OCI-LY1 (cell line): ENCODE measurements at regions not wholly inside any gene's neighbourhood (a gene's known extent, or its start where the extent isn't known, plus 50 kb on each side); places are given as distances from the start of the nearest gene placed in this dataset.

Experiments
- H2AFZ ChIP-seq: fragments of 200-600 bp; sonication (generic), shearing (Covaris generic); 2 replicates; pipeline ENCODE4 v1.6.0; 2014; ENCODE audit warnings: antibody characterized with exemption, mild to moderate bottlenecking, low read length
- H3F3A ChIP-seq: fragments of 200-600 bp; sonication (generic), shearing (Covaris generic); 2 replicates; pipeline ENCODE4 v1.6.0; 2014; ENCODE audit warnings: mild to moderate bottlenecking, antibody characterized with exemption, low read length, moderate library complexity; ENCODE audit not compliant: insufficient read depth
- H3K27ac ChIP-seq: fragments of 200-600 bp; sonication (generic); 2 replicates; pipeline ENCODE4 v1.5.1; 2014; ENCODE audit warnings: low read length, mixed run types, mild to moderate bottlenecking, low read depth; ENCODE audit not compliant: poor library complexity, severe bottlenecking
- H3K27me3 ChIP-seq: fragments of 200-600 bp; sonication (generic); 2 replicates; pipeline ENCODE4 v1.6.0; 2014; ENCODE audit warnings: antibody characterized with exemption, mild to moderate bottlenecking, low read length, moderate library complexity; ENCODE audit not compliant: insufficient read depth
- H3K36me3 ChIP-seq: fragments of 200-600 bp; sonication (generic); 2 replicates; pipeline ENCODE4 v1.6.1; 2014; ENCODE audit warnings: mild to moderate bottlenecking, antibody characterized with exemption, low read length, moderate library complexity, mixed read lengths; ENCODE audit not compliant: insufficient read depth
- H3K4me1 ChIP-seq: fragments of 200-600 bp; sonication (generic); 2 replicates; pipeline ENCODE4 v1.5.1; 2014; ENCODE audit warnings: mild to moderate bottlenecking, low read length, moderate library complexity; ENCODE audit not compliant: insufficient read depth, severe bottlenecking
- H3K4me2 ChIP-seq: fragments of 200-600 bp; sonication (generic), shearing (Covaris generic); 2 replicates; pipeline ENCODE4 v1.6.1; 2014; ENCODE audit warnings: low read length
- H3K4me3 ChIP-seq: fragments of 200-600 bp; sonication (generic); 2 replicates; pipeline ENCODE4 v1.5.1; 2014; ENCODE audit warnings: low read length, low read depth, mild to moderate bottlenecking, mixed read lengths; ENCODE audit not compliant: poor library complexity, severe bottlenecking
- H3K79me2 ChIP-seq: fragments of 200-600 bp; shearing (Covaris generic); 2 replicates; pipeline ENCODE4 v1.6.1; 2016; ENCODE audit warnings: mixed run types, low read length, mixed read lengths; ENCODE audit not compliant: insufficient read depth
- H3K9ac ChIP-seq: fragments of 200-600 bp; sonication (generic), shearing (Covaris generic); 2 replicates; pipeline ENCODE4 v1.6.1; 2014; ENCODE audit warnings: mild to moderate bottlenecking, low read length, mixed read lengths
- H3K9me2 ChIP-seq: fragments of 200-600 bp; sonication (generic), shearing (Covaris generic); 2 replicates; pipeline ENCODE4 v1.6.1; 2014; ENCODE audit warnings: low read depth, mild to moderate bottlenecking, low read length, mixed read lengths
- H3K9me3 ChIP-seq: fragments of 200-600 bp; shearing (Covaris generic); 2 replicates; pipeline ENCODE4 v1.6.1; 2014; ENCODE audit warnings: low read length, mixed read lengths
- H4K20me1 ChIP-seq: fragments of 200-600 bp; sonication (generic), shearing (Covaris generic); 2 replicates; pipeline ENCODE4 v1.6.0; 2016; ENCODE audit warnings: mild to moderate bottlenecking, low read length; ENCODE audit not compliant: insufficient read depth
- CTCF ChIP-seq: fragments of 200-600 bp; sonication (generic), shearing (Covaris generic); IDR thresholded peaks from 2 replicates; pipeline ENCODE4 v1.5.1; 2017; ENCODE audit warnings: mild to moderate bottlenecking, antibody characterized with exemption, low read length, moderate library complexity, mixed read lengths
- EZH2 ChIP-seq: fragments of 200-600 bp; sonication (generic), shearing (Covaris generic); IDR thresholded peaks from 2 replicates; pipeline ENCODE4 v1.8.0; 2017; ENCODE audit warnings: borderline replicate concordance, mixed run types, mild to moderate bottlenecking, antibody characterized with exemption, low read length, moderate library complexity, mixed read lengths

- H4K20me1 ChIP-seq, result no peaks in the 10 kb centered on the region
- no peak overlapping the region for H3K9ac ChIP-seq
- H3K27ac ChIP-seq, result no peak overlapping the region
- no peaks in the 10 kb centered on the region for H3K9me2 ChIP-seq
- no peak overlapping the region for H2AFZ ChIP-seq
- H3K9me3 ChIP-seq, result no peaks in the 10 kb centered on the region
- no peaks in the 10 kb centered on the region for H3K4me1 ChIP-seq
- no peaks in the 10 kb centered on the region for H3K27me3 ChIP-seq
- H3F3A ChIP-seq, result no peaks in the 10 kb centered on the region
- no peaks in the 10 kb centered on the region for H3K36me3 ChIP-seq
- H3K4me3 ChIP-seq, result no peak overlapping the region
- TF ChIP-seq EZH2 (no peak), CTCF (no peak)
- H3K79me2 ChIP-seq, result no peaks in the 10 kb centered on the region
- no peak overlapping the region for H3K4me2 ChIP-seq
Measured at GRCh38 chr4:149161247-149161646, 654.4 kb downstream of the IQCM start.

DNA sequence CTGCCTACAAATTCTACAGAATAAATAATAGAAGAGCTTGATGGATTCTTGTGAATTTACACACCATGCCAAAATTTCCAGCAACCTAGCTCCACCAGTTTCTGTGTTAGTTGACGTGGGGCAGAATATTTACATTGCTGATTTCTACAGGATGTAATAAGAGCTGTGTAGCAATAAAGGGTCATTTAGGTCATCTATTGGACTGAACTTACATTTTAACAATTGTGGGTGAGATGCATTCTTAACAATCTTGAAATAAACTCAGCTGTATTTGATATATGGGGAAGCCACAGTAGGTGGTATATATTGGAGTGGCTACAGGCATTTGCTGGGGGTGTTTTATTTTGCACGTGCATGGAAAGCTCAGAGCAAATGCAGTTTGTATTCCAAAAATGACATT is 655.3 kb downstream of the IQCM start:
- no peak overlapping the region for H3K4me2 ChIP-seq
- H4K20me1 ChIP-seq, result no peaks in the 10 kb centered on the region
- no peak overlapping the region for H3K9ac ChIP-seq
- H3K4me3 ChIP-seq, result no peak overlapping the region
- TF ChIP-seq CTCF (no peak), EZH2 (no peak)
- no peak overlapping the region for H2AFZ ChIP-seq
- no peaks in the 10 kb centered on the region for H3K9me2 ChIP-seq
- H3K79me2 ChIP-seq, result no peaks in the 10 kb centered on the region
- no peak overlapping the region for H3K27ac ChIP-seq
- H3K36me3 ChIP-seq, result no peaks in the 10 kb centered on the region
- H3K27me3 ChIP-seq, result no peaks in the 10 kb centered on the region
- H3K4me1 ChIP-seq, result no peaks in the 10 kb centered on the region
- no peaks in the 10 kb centered on the region for H3F3A ChIP-seq
- no peaks in the 10 kb centered on the region for H3K9me3 ChIP-seq

- Histone ChIP-seq H3K27ac (no peak overlapping the region), H3K79me2 (no peaks in the 10 kb centered on the region), H4K20me1 (no peaks in the 10 kb centered on the region), H3K4me3 (no peak overlapping the region), H3K9ac (no peak overlapping the region), H2AFZ (no peak overlapping the region), H3K36me3 (no peaks in the 10 kb centered on the region), H3K4me2 (no peak overlapping the region), H3K4me1 (no peaks in the 10 kb centered on the region), H3F3A (no peaks in the 10 kb centered on the region), H3K27me3 (no peaks in the 10 kb centered on the region), H3K9me3 (no peaks in the 10 kb centered on the region), H3K9me2 (no peaks in the 10 kb centered on the region)
- TF ChIP-seq CTCF (no peak), EZH2 (no peak)
Measured at GRCh38 chr4:149158817-149159216, 656.8 kb downstream of the IQCM start.
